ENCODE measurements at regions not wholly inside any gene's neighbourhood (a gene's known extent, or its start where the extent isn't known, plus 50 kb on each side); places are given as distances from the start of the nearest gene placed in this dataset.

DNA sequence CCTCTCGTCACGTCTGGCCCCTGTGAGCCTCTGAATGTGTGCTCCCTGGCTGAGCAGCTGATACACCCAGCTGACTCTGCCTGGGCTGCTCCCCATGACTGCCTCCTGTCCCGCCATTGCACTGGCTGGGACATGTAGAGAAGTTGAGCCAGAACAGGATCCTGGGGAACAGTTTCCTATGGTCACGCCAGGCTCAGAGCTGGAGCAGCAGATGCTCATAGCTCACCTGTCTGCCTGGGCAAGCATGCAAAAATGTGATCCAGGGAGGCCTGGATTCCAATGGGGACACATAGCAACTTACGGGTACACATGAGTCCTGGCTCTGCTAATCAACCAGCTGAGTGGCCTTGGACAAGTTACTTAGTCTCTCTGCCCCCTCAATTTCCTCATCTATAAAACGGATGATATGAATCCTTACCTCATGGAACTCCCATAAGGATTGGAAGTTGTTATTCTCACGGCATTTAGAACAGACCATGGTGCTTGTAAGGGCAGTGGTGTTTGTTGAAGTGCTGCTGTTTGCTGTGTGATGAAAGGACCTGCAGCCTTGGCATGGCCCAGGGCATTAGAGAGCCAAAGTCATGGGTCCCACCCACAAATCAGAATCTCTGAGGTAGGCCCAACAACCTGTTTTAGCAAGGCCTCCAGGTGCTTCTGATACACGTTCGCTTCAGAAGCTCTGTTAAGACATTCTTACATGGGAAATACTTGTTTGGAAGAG lies 150.3 kb upstream of the VANGL1 start:
- DNase-seq, result no peak

DNA sequence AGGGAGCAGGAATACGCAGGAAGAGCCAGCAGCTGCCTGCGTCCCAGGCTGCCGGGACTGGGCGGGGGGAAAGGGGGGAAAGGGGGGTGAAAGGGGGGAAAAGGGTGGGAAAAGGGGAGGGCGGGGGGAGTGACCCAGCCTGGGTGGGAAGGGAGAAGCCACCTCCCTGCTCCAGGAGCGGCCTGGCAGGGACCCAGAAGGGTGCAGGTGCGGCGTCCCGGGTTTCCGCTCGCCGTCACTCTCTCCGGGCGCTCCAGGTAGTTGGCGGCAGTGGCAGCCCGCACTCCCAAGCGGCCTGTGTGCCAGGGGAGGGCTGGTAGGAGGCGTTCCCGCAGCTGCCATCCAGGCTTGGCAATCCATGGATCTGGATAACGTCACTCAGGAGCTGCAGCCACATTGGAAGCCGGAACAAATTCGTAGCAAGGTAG lies 141.0 kb upstream of the NGF start:
- DNase-seq, result no peak

DNA sequence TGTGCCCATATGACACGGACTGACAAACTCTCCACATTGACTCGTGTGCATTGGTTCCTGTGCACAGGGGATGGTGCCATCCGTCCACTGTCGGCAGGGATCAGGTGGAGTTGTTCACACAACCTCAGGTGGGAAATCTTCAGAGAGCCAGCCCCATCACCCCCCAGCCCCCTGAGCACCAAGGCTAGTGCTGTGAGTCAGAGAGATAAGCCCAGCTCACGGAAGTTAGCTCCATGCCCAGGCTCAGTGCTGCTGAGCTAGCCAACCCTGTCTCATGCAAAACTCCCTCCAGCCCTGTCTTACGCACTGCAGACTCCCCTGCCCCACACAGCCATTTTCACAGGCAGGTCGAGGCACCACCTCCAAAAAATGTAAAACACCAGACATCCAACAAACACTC lies 139.0 kb upstream of the NGF start:
- no peak for DNase-seq

DNA sequence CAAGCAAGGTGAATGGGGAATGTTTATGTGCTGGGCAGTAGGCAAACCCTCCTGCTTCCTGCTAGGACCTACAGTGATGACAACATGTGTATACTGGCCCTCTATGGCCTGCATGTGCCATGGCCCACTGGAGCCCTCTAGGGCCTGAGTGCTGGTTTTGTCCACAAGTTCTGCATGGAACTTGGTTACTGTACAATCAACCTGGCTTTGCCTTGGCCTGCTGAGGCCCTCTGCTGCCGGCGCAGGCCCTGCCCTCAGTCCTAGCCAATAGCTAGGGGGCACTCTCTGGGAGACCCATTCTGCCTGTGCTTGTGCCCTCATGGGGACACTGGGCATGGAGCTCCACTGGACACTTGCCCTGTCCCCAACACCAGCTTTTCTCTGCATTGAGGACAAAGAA lies 138.6 kb upstream of the NGF start:
- no peak for DNase-seq

DNA sequence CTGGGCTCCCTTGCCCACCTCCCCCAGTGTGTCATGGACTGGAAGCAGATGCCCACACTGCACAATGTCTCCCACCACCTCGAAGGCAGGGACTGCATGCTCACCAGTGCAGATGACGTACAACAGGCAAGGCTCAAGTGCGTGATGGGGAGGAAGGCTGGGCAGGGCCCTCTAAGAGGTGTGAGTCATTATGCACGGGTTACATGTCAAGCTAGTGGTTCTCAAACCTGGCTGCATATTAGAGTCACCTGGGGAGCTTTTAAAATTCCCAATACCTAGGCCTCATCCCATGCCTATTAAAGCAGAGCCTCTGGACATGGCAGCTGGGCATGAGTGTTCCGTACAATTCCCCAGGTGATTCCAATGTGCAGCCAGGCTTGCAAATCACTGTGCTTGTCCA lies 137.9 kb upstream of the NGF start:
- DNase-seq, result no peak

DNA sequence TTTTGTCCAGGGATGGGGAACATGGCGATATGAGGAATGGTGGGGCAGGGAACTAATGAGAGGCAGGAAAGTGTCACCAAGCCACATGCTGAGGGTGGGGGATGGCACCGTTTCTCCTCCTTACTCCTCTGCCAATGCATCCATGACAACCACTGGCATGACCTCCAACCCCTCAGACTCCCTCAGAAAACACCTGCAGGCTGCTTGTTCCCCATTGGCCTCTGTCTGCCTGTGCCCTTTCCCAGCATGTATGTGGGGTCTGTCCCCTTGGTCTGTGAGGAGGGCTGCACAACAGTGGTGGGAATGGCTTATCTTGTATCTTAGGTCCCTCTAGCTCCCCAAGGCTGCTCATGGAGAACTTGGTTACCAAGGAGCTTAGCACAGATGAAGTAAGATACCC lies 137.2 kb upstream of the NGF start:
- no peak for DNase-seq

DNA sequence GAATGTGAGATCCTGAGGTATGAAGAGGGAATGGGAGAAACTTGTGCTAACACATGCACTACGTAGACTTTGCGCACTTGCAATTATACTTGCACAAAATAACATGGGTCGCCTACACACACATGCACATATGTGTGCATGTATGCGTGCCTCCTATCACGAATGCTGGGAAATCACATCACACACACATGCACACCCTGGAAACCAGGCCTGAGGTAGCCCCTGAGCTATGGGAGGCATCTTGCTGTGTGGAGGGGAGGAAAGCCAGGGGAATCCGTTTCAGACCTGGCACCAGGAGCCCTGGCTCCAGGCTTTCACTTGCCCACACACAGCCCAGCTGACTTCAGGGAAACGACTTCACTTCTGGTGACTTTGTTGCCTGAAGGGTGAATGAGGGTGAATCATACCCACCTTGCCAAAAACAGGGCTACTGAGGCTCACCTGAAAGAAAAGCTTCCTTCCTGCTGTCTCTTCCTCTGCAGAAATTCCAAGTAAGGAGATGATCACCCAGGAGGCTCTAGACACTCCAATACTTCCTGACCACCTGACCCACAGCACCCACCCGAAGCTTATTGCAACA lies 136.0 kb upstream of the NGF start:
- DNase-seq, result no peak

DNA sequence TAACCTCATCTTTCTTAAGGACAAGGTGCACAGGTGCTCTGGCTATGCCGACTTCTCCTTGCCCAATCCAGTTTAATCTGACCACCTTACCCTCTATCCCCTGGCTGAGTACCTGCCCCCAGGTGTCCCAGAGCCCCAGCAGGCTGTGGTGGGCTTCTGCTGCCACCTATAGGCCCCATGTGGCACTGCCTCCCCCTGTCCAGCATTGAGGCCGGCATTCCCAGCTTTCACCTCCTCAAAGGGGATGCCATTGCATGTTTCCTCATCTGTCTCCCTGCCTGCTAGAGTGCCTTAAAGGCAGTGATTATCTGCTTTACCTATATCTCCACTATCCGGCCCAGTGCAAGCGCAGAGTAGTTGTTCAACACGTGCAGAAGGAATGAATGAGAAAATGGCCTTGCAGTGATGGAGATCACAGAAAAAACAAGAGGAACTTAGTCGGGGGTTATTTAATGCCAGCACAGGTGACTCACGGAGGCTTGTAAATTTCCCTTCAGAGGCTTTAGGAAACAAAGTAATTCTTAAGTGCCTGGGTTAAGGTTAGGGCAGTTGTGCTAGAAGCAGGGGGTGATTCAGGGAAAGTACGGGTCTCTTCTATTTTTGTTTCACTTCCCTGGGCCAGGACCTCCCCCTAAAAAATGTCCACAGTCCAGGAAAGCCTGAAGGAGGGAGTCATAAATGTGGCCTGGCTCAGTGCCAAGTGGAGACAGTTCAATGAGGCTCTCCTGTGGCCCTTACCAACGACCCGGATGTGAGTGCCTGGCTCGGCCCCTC lies 131.8 kb upstream of the NGF start:
- peak; percentile 31 for DNase-seq

DNA sequence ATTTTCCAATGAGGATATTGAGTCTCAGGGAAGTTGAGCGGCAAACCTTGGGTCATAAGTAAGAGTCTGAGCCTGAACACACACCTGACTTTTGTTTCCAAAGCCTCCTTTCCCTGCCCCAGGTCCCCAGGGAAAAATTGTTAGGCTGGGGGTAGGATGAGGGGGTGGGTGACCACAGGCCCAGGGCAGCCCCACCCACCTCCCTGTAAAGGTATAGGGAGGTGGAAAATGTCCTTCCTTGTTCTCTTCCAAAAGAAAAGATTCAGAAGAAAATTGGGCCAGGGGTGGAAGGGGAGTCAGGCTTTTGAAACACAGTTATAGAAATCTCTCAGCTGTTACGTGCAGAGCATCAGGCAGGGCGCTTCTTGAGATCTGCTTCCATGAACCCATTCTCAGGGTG lies 129.7 kb upstream of the NGF start:
- no peak for DNase-seq

DNA sequence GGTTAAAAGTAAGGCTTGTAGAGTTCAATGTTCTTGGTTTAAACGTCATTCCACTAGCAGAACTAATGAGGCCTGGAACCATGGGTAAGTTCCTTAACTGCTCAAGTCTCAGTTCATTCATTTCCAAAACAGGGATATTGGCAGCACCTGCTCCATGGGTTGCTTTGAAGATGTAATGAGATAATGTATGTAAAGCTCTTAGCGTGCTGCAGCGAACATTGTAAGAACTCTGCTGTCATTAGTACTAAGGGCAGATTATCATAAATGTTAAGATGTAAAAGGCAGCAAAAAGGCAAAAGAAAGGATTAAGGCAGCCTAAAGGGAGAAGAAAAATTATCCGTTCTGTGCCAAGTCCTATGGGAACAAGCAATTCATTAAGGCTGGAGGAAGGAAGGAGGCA lies 129.1 kb upstream of the NGF start:
- DNase-seq, result no peak

DNA sequence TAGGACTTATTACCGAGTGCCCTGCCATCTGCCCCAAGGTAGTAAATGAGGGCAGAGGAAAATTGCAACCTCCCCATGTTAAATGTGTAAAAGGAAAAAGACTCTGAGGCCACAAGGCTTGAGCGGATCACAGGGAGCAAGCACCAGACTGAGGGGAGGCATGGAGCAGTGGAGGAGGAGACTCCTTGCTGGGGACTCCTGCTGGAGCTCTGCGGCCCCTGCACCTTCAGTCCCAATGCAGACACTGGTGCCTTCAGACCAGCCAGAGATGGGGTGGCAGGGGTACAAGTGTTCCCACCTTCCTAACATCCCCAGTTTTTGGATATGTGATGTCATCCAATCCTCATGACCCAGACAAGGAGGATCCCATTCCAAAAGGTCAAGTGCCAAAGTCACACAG lies 128.4 kb upstream of the NGF start:
- DNase-seq, result no peak

DNA sequence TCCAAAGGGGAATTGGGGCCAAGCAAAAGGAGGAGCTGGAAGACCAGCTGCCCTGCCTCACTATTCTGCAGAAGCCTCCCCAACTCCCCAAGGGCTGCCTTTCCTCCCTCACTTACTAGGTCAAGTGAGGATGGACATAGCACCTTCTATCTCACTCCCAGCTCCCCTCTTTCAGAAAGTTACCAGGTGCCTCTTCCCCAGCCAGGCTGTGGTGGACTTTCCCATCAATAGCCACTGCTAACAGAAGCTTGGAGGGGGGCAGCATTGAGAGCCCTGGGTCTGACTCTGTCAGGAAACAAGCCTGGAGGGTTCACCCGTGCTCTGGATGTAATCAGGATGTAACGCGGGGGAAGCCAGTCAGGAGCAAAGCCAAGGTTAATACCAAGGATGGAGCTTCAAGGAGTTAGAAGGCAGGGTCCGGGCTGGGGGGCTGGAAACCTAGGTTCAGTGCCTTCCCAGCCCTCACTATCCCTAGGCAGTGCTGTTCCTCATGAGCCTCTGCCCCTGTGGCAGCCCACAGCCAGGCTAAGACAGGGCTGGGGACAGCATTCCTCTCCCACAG lies 127.8 kb upstream of the NGF start:
- DNase-seq, result no peak

DNA sequence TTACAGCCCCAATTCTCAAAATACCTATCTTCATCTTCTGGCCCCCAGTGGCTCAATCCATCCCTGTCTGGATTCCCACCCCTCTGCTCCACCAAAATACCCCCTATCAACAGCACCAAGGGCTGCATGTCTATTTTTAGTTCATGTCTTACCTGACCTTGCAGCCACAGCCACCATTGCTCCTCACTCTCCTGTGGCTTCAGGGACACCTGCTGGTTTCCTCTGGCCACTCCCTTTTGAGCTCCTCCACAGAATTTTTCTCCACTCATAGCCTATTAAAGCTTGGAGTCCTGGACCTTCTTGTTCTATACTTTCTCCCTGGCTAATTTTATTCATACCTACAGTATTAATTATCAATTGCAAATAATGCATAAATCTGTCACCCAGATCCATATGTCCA lies 125.3 kb upstream of the NGF start:
- DNase-seq, result no peak

DNA sequence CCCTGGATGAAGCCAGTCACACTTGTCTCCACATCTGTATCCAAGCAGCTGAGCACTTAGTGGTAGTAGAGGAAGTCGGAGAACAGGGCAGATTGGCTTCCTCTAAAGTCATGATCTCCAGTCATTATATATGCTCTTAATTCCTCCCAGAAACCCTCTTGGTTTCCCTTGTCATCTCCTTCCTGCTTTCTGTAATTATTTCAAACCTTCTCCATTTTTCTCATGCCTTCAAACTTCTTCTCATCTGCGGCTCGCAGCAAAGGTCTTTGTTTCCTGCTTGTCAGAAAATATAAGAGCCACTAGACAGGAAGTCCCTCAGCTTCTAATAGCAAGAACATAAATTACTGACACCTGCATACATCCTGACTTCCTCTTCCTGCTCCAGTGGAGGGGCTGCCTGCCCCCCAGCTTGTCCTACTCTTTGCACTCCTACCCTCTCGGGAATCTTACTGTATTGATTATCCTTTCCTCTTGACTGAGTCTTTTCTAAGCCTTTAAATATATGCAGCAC lies 124.6 kb upstream of the NGF start:
- DNase-seq, result no peak

DNA sequence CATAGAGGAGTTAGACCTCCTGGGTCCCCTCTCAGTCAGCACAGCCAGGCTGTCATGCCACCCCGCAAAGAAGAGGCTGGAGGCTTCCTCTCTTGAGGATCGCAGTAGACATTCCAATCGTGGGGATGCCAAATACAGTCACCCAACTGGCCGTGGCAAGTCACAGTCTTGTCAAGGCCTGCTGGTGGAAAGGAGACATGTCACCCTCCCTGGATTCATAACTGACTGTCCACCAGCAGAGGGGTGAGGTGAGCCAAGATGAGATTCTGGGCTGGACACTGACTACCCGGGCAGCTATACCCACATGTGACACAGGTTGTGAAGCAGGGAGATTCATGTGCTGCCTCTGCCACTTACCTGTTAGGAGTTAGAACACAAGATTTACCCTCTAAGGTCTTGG lies 123.5 kb upstream of the NGF start:
- DNase-seq, result no peak

DNA sequence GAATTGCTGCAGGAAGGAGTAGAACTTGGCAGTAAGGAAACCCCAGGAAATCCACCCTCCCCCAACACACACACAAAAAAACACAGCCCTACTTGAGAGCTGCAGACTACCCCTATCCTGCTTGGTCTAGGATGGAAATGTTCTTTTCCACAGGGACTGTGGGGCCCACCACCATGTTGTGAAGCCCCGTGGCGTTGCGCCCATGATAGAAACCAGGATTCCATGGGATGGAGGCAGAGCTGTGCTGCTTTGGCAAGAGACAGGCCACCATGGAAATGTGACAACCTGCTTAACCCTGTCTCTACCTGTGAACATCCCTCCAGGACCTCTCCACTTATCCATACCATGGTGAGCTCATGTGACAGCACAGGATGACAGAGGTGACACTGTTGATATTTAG lies 121.1 kb upstream of the NGF start:
- DNase-seq, result no peak

DNA sequence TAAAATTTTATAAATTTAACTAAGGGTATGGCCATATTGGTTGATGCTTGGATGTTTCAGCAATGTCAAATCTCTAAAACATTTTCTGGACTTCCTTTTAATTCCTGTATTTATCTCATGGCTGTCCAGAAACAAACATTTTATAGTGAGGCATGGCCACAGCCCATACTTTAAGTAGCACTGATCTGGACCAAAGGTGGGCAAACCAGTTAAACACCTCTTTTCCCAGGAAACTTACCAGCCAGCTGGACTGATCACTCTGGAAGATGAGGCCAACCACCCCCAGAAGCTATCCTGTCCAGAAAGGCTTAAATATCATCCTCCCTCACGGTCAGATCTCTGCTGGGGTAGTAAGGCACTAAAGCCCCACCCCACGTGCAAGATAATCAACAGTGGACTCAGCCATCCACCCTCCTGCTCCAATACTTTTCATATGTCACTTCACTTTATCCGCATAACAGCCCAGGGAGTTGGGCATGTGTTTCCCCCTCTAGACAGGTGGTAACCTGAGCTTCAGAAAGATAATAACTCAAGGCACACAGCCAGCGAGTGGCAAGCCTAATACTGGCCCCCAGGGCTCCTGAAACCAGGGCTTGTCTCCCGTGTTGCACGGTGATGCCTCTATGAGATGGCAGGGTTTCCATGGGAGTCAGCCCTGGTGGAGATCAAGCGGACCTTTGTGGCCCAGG lies 120.5 kb upstream of the NGF start:
- DNase-seq, result no peak

DNA sequence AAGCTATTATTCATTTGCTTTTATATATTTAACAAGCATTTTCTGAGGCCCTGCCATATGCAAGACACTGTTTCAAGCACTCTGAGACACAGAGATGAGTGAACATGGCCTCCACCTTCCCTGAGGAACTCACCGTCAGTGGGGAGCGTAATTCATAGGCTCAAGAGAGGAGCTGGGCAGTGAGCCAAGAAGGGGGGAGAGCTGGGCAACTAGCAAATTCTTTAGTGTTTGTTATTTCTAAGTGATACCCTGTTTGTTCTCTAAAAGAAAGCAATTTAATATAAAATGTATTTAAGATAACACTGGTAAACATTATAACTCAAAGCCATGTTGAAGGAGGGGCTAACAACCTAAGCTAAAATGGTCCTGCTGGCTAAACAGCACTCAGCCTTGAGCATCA lies 119.2 kb upstream of the NGF start:
- DNase-seq, result no peak

DNA sequence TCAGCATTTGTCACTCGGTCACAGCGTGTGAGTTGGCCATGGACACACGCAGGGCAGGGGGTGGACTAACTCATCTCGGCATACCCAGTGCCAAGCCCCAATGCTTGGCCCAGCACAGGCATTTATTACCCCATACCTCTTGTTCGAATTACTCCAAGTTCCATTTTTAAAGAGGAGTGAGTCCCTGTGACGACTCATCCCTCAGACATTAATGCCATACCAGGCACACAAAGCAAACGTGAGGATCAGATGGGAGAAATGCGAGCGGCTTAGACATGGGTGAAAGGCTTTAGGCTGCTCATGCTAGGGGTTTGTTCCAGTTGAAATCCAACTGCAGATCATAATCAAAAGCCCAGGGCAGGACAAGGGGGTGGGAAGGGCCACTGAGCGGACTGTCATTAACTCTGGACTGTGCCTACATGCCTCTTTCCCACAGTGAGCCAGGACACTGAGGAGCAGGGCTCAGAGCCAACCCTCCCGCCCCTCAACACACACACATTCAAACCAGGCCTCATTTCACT lies 118.5 kb upstream of the NGF start:
- DNase-seq, result no peak

DNA sequence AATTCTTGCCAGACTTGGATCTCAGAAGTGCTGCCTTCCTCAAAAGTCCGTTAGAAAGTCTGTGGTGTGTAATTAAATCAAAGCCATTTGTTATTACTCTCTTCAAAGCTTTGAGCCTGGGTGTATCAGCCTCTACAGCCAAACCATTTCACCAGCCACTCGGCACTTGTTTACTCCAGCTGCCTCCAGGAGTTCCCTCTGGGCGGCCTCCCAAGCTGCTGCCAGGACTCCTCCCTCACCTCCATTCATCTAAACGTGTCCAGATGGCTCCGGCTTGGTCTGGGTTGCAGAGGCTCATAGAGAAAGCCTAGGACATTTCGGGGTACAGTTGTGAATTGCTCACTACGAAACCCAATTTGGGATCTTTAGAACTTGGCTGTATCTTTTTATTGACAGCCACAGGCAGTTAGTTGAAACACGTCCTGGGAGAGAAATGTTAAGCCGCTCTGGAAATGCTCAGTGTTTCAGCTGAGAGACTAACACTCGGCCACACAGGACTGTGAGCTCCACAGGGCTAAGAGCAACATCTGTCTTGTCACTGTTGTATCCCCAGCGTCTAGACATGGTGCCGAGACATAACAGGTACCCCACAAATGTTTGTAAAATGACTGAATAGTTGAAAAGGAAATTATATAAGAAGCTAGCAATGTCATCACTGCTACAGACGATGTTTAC lies 116.9 kb upstream of the NGF start:
- no peak for DNase-seq

DNA sequence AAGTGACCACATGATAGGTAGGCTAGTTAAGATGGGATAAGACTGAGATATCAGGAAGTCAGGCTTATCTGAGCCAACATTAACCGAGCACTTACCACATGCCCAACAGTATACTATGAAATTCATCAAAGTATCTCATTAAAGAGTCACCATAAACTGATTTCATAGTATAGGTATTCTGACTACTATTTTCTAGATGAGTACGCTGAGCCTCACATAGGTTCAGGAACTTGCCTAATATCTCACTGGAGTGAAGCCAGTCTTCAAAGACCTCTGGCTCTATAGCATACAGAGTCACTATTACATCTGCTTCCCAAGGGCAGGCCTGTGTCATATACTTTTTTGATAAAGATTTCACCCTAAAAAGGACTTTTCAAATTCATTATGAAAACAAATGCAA lies 115.6 kb upstream of the NGF start:
- DNase-seq, result no peak

DNA sequence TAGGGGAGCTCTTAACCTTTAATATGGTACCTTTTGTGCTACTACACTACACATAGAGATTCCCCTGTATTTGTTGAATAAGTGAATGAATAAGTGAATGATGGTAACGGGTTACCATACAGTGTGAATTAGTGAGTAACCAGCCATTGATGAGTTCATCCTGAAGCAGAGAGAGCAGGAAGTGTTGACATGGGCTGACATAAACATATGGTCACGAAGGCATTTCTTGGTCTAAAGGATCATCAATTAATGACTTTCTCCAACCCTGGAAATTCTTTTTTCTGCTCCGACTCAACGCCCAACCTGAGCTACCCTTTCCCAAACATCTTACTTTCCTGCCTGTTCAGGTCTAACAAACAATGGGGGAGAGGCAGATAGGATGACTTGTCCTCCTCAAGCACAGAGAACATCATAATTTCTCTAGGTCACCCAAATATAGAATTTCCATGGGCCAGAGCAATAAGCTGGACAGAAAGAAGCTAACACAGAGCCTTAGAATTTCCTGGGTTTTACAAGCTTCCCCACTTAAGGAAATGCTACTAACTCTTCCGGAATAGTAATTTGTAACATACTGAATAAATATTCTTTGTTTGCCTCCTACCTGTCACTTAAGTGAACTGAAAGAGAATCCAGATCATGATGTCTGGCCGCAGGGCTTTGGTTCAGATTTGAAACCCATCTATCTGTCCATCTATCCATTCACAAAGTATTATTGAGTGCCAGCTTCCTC lies 114.7 kb upstream of the NGF start:
- DNase-seq, result no peak
